ENCODE measurements at regions not wholly inside any gene's neighbourhood (a gene's known extent, or its start where the extent isn't known, plus 50 kb on each side); places are given as distances from the start of the nearest gene placed in this dataset.

DNA sequence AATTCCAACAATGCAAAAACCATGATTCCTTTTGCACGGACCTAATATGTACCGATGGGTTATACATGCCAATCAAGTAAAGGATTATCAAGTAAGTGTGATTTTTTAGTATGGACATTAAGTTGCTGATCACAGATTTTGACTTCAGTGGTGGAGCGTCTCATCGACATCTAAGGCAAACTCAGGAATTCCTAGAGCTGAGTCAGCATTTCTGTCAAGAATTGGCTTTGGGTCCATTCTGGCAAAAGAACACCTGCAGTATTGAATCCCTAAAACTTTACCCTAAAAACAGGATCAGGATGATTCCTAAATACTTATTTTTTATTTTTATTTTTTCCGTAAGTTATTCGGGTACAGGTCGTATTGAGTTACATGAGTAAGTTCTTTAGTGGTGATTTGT, 83.6 kb downstream of the HPGD start:
- TF ChIP-seq, protein P1, sequence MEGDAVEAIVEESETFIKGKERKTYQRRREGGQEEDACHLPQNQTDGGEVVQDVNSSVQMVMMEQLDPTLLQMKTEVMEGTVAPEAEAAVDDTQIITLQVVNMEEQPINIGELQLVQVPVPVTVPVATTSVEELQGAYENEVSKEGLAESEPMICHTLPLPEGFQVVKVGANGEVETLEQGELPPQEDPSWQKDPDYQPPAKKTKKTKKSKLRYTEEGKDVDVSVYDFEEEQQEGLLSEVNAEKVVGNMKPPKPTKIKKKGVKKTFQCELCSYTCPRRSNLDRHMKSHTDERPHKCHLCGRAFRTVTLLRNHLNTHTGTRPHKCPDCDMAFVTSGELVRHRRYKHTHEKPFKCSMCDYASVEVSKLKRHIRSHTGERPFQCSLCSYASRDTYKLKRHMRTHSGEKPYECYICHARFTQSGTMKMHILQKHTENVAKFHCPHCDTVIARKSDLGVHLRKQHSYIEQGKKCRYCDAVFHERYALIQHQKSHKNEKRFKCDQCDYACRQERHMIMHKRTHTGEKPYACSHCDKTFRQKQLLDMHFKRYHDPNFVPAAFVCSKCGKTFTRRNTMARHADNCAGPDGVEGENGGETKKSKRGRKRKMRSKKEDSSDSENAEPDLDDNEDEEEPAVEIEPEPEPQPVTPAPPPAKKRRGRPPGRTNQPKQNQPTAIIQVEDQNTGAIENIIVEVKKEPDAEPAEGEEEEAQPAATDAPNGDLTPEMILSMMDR (conservative IDR thresholded peaks at IDR 0.05 in 1 of 2, IDR thresholded peaks at IDR 0.05 in 1 of 2; ENCODE audit: low read depth in 1 of 2, low read length in 2 of 2) = no peak
- TF ChIP-seq EZH2 (IDR thresholded peaks at IDR 0.05; ENCODE audit: low read length, missing control alignments) = no peak

Measured in fibroblast of lung (primary cell).